AG08396 (cell line): ENCODE measurements at regions not wholly inside any gene's neighbourhood (a gene's known extent, or its start where the extent isn't known, plus 50 kb on each side); places are given as distances from the start of the nearest gene placed in this dataset.
A peak's percentile ranks its signal among the peaks of the same experiment; 100 is the strongest.
"Not testable (repeated sequence)": the region's sequence is repeated elsewhere in the genome, so short reads cannot be mapped to it uniquely, and the experiment has no call there.

Experiments used
- DNase-seq: peaks from one replicate; pipeline ENCODE4 v3.0.0; 2012; ENCODE audit warnings: low spot score, mixed read lengths

- DNase-seq = no peak
Measured at GRCh38 chr2:209307161-209308001, 116.5 kb upstream of the MAP2 start.

DNA sequence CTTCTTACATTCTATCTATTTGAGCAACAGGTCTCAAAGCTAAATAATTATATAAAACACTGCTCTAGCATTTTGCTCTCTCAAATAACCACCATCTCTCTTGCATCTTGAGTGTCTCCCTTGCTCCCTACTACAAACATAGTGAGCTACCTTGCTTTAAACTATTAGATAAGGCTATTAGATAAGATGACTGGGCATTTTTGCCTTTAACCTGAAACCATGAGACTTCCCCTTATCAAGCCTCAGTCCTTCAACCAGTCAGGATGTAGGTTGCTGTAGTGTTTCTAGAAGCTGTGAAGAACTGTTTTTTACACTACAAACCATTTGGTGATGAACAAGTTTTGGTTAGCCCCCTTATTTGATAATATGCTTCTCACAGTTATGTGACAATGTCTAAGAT is 115.4 kb upstream of the MAP2 start:
- DNase-seq = no peak

- DNase-seq = no peak
Measured at GRCh38 chr2:209311948-209312347, 111.9 kb upstream of the MAP2 start.

DNA sequence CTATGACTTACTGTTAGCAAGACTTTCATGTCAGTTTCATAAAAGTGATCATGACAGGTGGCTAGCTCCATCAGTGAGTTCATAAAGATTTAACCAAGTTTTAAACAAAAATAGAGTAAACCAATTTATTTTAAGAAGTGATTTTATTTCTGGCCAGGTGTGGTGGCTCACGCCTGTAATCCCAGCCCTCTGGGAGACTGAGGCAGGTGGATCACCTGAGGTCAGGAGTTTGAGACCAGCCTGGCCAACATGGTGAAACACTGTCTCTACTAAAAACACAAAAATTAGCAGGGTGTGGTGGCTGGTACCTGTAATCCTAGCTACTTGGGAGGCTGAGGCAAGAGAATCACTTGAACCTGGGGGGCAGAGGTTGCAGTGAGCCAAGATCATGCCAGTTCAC is 111.4 kb upstream of the MAP2 start:
- DNase-seq = not testable (repeated sequence)

- DNase-seq = no peak
Measured at GRCh38 chr2:209314653-209315052, 109.2 kb upstream of the MAP2 start.

- no peak for DNase-seq
Measured at GRCh38 chr2:209316141-209316540, 107.7 kb upstream of the MAP2 start.

DNA sequence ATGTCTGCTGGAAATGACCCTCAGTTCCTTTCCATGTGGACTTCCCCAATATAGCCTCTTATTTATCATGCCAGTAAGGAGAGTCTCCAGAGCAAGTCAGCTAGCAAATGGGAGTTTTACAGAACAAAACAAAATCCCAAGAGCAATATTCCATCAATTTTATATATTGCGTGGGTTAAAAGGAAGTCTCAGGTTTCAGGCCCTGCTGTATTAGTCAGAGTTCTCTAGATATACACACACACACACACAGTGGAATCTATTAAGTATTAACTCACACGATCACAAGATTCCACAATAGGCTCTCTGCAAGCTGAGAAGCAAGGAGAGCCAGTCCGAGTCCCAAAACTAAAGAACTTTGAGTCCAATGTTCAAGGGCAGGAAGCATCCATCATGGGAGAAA is 102.8 kb upstream of the MAP2 start:
- no peak for DNase-seq

DNA sequence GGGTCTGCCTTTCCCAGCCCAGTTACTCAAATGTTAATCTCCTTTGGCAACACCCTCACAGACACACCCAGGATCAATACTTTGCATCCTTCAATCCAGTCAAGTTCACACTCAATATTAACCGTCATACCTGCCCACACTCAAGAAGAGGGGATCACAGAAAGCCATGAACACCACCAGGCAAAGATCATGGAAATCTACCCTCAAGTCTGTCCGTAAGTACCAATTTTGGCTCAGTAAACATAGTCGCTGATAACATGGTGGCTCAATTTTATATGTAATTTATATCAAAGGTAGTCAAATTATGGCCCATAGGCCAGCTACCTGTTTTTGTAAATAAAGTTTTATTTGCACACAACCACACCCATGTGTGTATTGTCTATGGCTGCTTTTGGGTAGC is 102.3 kb upstream of the MAP2 start:
- no peak for DNase-seq

- no peak for DNase-seq
Measured at GRCh38 chr2:209322041-209322440, 101.8 kb upstream of the MAP2 start.

- no peak for DNase-seq
Measured at GRCh38 chr2:209322905-209323512, 100.8 kb upstream of the MAP2 start.

DNA sequence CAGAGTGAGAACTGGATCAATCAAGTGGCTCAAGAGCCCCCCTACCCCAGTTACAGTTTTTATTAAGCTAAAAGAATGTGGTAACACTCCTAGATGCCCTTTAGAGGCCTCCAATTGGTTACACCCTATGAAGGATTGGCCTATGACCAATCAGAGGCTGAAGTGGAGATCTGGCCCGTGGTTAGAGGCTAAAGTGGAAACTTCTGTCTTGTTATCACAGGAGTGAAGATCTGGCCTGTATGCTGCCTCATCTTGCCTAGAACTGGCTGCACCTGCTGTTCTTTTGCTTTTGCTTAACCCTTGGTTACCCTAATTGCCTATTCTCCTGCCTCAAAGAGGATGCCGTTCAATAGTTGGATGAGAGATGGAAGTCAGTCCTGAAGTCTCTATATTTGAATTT is 100.1 kb upstream of the MAP2 start:
- no peak for DNase-seq

GRCh38 chr2:209324281-209324680 is 99.6 kb upstream of the MAP2 start:
- DNase-seq = no peak

GRCh38 chr2:209331291-209331844 is 92.5 kb upstream of the MAP2 start:
- DNase-seq = no peak

GRCh38 chr2:209334188-209335017 is 89.4 kb upstream of the MAP2 start:
- peak; percentile 48 for DNase-seq

GRCh38 chr2:209340522-209340921 is 83.3 kb upstream of the MAP2 start:
- no peak for DNase-seq

DNA sequence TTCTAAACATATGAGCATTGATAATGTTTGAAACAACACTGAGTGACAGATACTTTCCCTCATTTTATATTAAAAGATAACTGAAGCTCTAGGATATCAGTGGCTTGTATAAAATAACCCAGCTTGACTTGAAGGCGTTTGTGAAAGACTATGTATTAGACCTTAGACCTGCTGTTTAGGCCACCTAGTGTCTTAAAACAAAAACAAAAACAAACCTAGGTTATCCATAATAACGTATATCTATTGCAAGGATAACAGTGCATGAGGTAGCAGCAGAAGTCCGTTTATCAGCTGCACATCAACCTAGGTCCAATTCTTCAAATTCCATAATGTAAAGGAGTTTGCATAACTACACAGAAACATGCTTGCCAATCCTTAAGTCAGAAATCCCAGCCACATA is 79.5 kb upstream of the MAP2 start:
- DNase-seq = no peak

- DNase-seq = no peak
Measured at GRCh38 chr2:209348433-209348832, 75.4 kb upstream of the MAP2 start.

DNA sequence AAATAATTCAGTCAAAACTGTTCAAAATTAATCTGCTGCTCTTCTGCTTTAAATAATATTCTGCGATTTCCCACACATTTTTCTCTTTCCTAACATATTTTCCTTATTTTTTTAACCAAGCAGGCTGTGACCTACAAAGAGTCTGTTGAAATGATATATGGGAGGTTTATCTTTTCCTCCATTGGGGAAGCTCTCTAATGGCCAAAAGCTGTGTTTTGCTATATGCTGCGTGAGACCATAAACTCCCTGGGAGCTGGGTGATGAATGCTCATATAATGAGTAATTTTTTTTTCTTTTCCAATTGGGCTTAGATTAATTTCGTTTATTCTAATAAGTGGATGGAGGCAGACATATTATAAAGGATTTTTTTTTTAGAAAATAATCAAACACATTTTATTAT is 72.2 kb upstream of the MAP2 start:
- no peak for DNase-seq

- DNase-seq = no peak
Measured at GRCh38 chr2:209358992-209359391, 64.9 kb upstream of the MAP2 start.

GRCh38 chr2:209367075-209367747 is 56.6 kb upstream of the MAP2 start:
- no peak for DNase-seq

DNA sequence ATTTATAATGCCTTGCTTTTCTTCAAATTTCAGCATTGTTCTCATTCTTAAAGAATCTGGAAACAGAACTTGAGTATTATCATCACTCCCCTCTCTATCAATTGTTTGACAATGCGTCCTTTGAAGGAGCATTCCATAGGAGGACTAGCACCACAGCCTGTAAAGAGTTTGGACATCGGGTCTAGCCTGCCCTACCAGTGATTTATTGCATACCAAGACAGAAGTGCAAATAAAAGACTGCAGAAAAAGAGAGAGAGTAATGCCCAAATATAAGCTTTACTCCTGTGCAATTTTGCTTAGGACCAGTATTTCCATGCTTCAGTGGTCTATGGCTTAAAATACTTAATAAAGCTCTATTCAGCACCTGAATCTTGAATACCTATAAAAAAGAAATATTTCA is 55.4 kb upstream of the MAP2 start:
- no peak for DNase-seq

DNA sequence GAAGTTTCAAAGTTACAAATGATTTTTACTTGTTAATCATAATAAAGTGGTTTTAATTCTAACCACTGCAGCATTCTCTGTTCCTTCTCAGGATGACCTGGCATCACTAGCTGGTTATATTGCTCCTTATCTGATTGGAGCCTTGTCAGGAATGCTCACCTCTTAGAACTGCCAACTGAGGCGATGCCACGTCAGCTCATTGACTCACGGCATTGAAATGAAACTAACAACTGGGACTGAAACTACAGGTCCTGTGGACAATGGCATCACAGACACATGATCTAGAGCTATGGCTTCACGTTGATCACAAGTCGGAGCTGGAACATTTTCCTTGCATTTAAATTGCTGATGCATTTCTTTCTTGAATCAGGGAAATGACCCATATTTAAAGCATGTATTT is 54.9 kb upstream of the MAP2 start:
- DNase-seq = peak; percentile 72
